NCI-H526 treated with DMSO at 0.1 percent for 48 hours (cell line): ENCODE measurements at regions not wholly inside any gene's neighbourhood (a gene's known extent, or its start where the extent isn't known, plus 50 kb on each side); places are given as distances from the start of the nearest gene placed in this dataset.

Experiments
- DNase-seq: peaks from one replicate; lab custom pipeline; 2025; lab: John Stamatoyannopoulos, UW

DNA sequence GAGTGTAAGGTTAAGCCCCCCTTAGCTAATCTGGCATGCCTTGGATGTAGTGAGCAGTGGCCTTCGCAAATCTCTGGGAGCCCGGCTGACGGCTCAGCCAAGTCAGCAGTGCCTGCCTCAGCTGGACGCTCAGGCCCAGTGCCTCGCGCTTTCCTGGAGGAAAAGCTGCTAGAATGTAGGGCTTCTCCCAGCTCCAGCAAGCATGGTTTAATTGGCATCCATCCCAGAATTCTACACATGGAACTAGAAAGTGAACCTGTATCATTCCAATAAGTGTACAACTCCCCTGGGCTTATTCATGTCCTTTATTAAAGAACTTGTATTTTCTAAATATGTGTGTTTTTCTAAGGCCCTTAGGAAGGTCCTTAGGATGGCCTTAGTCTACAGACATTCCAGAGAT lies 287.8 kb upstream of the SHH start:
- no peak for DNase-seq

DNA sequence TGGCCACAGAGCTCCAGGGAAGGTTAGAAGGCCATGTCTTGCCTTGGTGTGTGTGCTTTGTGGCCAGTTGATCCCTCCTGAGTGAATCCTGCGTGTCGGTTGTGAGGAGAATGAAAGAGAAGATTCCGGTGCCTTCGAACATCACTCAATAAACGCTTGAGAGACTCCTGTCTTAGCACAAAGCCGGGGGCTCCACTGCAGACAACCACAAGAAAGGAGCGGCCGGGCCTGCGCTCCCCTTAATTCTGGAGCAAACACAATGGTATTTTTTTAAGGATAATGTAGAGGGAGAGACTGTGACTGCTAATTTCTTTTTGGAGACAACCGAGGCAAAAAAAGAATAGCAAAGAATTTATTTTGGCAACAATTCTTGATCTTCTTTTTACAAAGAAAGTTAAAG lies 286.8 kb upstream of the SHH start:
- no peak for DNase-seq

DNA sequence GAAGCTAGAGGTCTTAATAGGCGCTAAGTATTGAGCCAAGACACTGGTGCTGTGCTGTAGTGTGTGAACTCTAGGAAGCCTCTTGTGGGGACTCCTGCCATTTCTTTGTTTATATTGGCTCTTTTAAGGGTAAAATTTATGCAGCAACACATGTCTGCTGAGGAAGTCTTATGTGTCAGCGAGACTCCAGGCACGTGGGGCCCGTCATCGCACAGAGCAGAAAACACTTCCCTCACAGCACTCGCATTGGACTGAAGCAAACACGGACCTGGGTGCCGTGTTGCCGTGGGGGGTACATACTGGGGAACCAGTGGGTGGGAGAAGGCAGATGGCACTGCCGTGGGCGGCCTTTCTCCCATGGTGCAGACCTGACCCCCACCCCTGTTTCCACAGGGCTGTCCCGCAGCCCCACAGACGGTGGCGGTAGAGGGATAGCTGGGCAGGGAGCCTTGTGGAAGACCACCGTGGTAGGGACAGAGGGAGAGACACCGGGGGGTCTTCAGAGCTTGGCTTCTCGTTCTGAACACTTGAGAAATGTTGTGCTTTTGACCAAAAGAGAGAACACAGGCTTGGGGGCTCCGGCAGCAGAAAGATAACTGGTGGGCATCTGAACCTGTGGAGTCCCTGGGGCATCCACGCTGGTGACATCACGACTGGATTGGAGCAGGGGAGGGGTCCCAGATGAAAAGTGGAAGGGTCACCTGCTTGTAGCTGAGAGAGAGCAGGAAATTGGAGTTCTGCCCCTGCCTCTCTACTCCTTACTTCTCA lies 284.7 kb upstream of the SHH start:
- DNase-seq, result no peak

DNA sequence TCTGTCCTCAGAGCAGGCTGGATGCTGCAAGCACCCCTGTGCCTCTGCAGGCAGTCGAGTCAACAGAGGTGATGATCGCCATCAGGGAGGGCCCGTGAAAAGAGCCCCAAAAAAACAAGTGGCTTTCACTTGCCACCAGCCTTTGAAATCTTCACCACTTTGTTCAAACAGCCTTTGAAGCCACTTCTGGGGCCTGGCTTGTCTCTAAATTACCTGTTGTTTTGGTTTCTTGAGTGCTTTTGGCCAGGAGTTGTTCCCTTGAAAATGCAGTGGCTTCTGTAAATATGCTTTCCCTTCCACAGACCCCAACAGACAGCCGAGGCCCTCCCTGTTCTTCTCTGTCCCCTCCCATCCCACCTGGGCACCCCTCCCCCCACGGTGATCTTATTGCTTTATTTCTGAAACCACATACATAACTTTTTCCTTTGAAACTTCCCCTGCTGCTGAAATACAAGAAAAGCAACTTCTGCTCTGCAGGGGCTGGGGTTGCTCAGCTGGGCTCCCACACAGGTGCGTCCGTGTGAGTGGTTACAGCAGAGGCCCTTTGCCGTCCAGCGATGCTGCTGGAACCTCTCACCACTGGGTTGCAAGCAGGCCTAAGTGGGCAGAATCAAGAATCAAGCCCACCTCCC lies 283.8 kb upstream of the SHH start:
- DNase-seq, result no peak

DNA sequence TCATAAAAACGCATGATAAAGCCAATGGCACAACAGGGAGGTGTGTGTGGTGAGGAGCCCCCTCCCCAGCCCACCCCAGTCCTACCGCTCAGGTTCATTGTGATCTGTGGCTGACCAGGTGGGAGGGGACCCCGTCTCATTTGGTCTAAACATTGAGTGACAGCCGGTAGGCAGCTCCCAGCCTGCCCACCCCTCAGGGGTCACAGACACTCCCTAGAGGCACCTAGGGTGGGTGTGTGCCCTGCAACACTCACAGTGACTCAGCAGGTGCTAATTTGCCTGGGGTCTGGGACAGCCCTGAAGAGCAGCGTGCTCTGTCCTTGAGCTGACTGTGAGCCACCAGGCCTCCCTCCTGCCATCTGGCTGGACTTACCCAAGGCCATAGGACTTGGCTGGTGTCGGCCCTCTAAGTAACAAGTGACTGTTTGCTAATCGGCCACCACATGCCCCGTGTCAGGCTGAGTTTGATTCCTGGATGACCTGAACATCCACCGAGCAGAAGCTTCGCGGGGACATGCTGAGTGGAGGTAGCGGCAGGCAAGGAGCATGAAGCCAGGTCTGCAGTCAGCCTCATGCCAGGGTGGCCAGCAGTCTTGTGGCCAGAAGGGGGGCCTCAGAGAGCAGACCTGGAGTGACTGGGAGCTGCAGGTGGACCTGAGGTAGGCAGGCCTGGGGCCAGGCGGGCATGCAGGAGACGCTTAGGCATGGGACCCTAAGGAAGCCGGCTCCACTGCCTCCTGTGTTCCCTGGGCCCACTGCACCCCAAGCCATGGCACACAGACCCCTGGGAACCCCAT lies 282.3 kb upstream of the SHH start:
- DNase-seq, result no peak

DNA sequence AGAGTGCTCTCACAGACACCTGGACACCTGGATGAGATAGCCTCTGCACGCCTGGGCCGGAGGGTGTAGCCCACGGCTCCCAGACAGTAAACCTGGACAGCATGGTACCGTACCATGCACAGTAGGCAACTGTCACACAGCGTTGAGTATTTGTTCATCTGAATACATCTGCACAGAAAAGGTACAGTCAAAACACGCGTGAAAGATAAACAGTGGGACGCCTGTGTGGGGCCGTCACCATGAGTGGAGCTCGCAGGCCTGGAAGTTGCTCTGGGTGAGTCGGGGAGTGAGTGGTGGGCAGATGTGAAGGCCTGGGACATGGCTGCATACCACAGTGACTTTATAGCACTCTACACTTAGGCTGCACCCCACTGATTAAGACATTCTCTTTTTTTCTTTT lies 280.0 kb upstream of the SHH start:
- DNase-seq, result no peak

DNA sequence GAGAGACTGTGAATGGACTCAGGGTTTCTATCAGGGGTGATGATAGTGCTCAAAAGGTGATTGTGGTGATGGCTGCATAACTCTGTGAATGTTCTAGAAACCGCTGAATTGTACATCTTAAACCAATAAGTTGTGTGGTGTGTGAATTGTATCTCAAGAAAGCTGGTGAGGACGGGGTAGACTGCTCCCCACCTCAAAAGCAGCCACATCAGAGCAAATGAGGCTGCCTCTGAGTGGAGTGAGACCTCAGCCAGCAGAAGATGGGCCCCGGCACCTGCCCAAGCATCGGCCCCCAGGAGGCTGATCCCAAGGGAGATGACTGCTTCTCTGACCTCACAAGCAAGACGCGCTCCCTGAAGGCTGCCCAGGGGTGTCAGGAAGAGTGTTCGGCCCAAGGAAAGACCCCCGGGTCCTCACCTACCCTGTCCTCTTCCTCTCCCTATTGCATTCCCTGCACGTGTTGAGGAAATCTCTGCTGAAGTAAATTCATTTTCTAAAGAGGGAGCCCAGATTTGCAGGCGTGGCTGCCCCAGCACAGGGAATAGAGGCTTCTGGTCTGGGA lies 279.3 kb upstream of the SHH start:
- DNase-seq, result no peak

DNA sequence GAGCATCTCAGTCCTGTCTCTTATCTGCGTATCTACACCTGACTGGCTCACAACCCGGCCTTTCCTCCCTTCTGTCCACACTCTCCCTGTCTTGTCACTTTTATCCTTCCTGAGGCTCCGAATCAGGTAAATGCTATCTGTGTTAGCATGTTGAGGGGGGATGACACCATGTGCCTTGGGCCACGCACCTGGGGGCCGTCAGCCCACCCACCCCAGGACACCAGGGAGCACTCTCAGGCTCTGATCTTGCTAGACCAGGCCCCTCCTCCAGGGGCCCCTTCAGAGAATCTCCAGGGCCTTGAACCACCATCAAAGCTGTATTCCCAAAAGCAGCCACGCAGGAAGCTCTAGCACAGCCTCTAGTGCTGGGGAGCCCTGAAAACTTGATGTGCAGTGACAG lies 278.7 kb upstream of the SHH start:
- DNase-seq, result no peak

DNA sequence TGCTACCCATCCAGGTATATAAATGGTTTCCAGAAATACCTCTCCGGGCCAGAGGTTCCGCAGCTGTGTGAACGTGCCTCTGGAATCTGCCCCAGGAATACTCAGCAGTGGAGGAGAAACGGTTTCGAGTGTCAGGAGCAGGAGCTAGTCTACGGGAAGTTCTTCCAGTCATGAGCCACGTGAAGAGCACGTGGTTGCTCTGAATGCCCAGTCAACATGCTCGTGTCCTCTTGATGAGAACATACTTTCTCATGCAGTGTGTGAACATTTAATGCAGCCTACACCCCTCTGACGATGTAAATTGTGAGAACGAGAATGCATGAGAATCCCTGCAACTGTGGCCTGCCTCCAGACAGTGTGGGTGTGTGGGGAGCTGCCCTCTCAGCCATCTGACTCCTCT lies 277.0 kb upstream of the SHH start:
- DNase-seq, result no peak

DNA sequence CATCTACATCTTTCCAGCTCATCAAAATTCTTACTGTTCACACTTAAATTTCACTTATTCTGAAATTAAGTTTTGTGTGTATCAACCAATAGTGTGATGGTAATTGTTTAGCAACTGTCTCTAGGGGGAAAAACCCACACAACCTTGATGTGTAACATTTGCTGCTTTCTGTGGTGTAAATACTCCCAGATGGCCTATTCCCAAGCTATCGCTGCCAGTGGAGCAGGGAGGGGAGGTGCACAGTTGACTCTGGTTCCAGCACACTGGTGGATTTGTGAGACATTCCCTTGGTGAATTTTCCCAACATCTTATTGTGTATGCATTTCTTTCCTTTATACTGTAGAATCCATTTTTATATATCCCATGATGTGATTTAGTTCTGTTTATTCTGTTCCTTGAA lies 275.9 kb upstream of the SHH start:
- no peak for DNase-seq

DNA sequence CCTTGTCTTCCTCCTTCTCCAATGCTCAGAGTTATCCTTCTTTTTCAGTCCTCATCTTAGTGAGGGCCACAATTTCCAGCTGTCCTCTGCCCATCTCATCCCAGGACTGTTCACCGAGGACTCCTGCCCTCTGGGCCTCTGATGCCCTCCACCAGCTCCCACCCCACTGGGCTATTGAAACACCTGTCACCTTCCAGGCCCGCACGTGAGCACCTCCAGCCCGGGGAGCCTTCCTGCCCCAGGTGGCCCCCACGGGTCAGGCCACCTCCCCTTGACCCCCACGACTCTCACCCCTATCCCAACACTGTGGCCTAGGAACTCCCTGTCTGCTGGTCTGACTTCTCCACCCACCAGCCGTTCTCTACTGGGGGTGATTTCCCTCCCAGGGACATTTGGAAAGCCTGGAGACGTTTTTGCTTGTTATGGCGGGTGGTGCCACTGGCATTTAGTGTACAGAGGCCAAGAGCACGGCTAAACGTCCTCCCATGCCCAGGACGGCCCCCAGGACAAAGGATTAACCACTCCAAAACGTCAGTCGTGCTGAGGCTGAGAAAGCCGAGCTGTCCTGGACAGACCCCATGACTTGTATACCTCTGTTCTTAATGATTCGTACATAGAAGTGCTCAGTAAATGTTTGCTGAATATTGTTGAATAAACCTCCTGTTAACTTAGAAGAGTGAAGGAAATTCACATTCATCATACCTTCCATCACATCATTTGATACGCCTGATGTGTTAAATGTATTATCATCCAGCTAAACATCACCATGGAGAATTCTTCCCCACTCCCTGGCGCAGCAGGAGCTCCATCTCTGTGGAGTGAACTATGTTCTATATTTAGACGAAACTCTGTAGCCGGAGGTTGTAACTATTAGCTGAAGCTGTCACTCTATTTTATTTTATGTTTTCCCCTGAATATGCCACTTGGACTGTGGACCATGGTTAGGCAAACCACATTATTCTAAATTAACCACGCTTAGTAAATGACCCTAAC lies 270.1 kb upstream of the SHH start:
- DNase-seq, result no peak

DNA sequence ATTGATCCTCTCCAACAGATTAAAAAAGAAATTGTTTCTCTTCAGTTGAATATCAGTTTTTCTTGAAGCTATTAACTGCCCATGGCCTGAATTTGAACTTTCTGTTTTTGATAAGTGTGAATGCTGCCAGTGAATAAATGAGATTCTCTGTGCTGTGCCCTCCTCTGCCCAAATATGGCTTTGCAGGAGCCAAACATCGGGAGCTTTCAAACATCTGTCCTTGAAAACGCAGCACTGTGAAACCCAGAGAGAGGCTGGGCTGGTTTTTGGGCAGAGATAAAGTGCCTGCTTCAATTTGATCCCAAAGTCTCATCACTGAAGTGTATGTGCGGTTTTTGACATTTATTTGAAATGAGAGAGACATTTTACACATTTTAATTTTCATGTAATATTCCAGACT lies 268.3 kb upstream of the SHH start:
- DNase-seq, result no peak

DNA sequence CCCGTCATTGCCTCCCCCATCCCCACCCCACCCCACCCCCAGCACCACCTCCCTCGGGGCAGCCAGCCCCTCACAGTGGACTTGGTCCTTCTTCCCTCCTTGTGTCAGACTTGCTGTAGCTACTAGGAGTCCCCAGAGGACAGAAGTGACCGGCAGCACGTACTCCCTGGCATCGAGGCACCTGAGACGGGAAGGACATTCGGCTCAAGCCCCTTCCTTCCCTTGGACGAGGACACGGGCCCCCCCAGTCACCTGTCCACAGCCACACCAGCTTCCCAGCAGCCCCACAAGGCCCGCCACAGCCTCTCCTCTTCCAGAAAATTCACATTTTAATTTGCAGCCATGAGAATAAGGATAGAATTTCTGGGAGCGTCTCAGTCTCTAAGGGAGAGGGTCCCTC lies 267.8 kb upstream of the SHH start:
- no peak for DNase-seq

DNA sequence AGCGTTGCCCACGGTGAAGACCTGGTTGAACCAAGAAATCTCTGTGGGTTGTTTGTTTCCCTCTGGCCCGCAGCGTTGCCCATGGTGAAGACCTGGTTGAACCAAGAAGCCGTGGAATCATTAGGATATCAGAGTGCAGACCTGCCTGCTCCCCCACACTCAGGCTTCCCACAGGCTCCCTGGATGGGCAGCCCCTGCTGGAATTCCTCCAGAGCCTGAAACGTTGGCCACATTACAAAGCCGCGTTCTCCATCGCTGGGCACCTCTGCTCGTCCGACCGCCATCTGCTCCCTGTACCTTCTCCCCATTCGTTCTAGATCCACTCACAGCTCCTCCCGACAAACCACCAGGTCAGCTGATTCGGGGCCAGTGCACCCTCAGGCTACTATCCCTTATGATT lies 266.9 kb upstream of the SHH start:
- DNase-seq, result no peak

DNA sequence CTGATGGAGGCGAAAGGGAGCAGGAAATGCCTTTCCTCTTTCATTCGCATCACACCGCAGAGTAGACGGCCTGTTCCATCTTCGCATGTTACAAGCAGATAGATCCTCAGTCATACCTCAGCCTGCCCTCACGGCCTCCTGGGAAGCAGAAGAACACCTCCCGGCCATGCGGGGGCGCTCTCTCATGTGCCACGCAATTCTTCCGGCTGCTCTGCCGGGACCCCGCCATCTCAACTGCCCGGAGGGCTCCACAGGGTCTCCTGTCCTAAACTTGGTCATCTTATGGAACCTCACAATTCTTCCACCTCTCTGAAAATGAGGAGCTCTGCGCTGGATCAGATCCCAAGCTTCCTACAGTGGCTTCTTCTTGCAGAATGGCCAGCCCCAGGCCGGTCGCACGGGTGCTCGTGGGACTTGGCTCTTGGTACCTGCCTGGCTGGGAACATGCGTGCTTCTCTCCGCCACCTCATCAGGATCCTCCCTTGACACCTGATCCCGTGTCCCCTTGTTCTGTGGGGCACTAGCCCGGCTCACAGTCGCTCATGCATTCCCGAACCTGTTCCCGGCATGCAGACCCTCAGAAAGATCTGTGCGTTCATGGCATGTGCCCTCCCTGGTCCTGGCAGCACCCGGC lies 262.8 kb upstream of the SHH start:
- no peak for DNase-seq

DNA sequence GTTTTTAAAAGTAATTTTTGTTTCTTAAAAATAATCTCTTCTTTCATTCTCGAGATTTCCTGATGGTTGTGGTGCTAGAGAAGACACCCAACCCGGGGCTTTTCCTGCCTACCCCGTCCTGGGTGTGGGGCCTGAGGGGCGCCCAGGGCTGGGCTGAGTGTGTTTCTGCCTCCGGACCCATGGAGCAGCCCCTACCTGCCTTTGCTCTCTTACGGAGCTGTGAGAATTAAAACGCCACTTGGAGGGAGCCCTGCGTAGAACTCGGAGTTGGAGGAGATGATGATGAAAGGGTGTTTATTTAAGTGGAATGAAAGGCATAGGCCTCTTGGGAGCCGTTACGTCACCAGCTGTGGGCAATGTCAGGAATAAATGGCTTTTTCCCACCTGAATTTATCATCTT lies 261.8 kb upstream of the SHH start:
- no peak for DNase-seq

DNA sequence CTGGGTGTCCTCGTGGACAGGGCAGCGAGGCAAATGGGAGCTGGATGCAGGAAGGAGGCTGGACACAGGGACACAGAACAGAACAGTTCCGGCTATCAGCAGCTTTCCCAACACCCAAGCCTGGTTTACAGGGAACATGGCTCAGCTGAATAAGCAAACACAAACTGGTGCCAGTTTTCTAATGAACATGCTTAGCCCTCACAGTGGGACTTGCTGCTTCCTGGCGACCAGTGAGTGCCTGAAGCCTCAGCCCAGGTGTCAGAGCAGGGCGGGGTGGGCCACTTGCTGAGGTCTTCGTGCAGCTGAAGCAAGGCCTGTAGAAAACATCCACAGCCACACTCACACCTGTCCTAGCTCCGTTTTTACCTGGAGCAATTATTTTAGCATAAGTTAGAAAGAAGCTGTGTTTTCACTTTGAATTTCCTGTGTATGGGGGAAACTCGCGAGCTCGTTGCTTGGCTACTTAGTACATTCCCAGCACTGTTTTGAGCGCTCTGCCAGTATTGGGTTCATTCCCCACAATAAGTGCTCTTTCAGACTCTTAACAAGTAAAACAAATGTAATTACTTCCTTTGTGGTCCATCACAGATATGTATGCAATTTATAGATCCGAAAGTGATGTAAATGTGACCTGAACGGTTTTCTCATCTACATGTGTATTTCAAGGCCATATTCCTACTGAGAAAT lies 261.2 kb upstream of the SHH start:
- no peak for DNase-seq

DNA sequence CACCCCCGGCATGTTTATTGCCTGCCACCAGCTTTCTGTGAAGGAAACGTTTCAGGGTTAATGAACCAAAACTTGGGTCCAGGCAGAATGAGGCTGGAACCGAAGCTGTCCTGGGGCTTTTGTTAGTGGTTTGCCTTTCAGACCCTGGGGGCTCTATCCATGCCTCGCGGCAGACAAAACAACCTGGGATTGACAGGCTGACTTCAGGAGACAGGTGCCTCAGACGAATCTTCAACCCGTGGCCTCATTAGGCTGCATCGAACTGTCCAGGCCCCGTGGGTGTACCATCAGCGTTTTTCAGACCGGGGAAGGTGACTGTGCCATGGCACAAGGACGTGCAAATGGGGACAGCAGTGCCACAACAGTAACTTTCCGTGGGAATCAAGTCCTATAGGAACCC lies 259.3 kb upstream of the SHH start:
- no peak for DNase-seq

DNA sequence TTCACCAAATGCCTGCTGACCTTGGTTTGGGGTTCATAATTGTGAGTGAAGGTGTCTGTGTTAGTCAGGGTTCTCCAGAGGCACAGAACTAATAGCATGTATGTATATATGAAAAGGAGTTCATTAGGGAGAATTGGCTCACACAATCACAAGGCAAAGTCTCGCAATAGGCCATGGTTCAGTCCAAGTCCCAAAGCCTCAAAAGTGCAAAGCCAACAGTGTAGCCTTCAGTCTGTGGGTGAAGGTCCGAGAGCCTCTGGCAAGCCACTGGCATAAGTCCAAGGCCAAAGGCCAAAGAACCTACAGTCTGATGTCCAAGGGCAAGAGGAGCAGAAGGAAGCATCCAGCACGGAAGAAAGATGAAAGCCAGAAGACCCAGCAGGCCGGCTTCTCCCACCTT lies 257.6 kb upstream of the SHH start:
- no peak for DNase-seq

DNA sequence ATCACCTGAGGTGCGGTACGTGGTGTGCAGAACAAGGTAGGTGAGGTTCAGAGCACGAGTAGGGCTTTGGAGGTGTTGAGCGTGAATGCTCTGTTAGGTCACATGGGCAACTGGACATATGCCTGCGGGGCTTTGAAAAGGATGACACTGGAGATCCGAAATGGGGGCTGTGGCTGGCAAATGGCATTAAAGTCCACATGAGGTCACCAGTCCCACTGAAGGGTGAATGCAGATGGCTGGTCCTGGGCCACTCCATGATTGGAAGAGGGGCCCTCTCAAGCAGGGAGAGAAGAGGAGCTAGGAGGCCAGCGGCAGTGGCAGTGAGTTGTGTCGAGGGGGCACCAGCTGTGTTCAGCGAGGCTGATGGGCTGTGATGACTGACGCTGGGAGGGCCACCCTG lies 254.9 kb upstream of the SHH start:
- DNase-seq, result no peak

DNA sequence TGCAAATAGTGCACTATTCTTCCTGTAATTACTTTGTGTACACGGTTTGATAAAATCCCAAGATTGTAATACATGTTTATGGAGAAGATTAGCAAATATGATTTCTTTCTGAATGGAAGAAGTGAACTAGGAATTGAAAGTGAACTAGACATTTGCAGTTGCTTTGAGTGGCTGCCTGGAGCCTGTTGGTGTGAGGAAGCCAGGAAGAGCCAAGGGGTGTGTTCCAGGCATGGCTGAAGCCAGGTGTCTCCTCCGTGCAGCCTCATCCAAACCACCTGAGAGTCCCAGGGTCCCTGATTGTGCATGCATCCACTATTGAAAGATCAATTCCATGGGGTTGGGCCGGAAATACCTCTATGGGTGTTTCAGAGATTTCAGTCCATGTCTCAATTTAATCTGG lies 253.1 kb upstream of the SHH start:
- no peak for DNase-seq
